HG03280 (cell line): ENCODE measurements at regions not wholly inside any gene's neighbourhood (a gene's known extent, or its start where the extent isn't known, plus 50 kb on each side); places are given as distances from the start of the nearest gene placed in this dataset.

Source experiments
- ATAC-seq: cut with Tn5 transposase; IDR thresholded peaks from one replicate; pipeline ENCODE4 v1.9.1; 2021; ENCODE audit warnings: mild to moderate bottlenecking, moderate library complexity; ENCODE audit not compliant: unreplicated experiment

DNA sequence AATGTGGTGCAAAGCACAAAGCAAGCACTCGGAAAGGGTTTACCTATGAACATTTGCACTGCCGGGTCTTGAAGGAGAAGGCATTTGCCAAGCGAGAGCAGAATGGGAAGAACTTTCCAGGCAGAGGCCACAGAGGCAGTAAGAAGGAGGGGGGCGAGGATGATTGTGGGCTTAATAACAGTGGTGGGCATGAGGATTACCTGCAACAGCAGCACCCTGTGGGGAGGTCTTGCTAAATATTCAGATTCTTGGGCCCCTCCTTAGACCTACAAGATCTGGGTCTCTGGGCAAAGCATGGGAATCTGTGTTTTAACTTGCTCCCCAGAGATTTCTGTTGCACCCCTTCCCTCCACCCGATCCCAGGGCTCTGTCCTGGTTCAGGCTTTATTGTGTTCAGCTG is 75.1 kb upstream of the ZBED5 start:
- no peak for ATAC-seq

DNA sequence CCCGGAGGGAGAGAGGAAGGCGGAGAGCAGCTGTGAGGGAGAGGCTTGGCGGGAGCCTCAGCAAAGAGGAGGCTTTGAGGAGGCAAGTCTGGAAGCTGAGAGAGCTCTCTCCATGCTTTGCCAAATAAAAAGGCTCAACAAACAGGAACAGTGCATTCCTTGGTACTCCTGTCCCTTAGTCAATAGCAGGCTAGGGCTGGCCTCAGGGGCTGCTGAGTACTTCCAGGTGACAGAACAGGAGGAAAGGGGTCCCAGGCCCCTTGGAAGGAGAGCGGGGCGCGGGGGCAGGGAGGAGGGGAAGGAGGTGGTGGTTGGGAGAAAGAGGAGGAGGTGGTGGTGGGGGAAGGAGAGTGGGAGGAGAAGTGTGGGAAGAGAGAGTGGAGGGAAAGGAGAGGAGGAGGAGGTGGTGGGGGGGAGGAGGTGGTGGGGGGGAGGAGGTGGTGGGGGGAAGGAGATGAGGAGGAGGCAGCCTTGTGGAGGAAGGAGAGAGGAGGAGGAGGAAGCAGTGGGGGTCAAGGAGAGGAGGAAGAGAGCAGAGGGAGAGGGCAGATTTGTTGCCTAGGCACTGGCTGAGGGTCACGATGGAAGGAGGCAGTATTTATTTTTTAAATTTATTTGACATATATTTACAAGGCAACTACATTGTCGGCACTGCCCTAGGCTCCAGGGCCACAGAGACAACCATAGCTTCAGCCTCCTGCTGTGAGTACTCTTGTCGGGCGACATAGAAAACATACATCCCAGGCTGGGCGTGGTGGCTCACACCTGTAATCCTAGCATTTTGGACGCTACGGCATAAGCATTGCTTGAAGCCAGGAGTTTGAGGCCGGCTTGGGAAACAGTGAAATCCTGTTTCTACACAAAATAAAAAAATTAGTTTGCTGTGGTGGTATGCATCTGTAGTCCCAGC is 74.2 kb upstream of the ZBED5 start:
- no peak for ATAC-seq

DNA sequence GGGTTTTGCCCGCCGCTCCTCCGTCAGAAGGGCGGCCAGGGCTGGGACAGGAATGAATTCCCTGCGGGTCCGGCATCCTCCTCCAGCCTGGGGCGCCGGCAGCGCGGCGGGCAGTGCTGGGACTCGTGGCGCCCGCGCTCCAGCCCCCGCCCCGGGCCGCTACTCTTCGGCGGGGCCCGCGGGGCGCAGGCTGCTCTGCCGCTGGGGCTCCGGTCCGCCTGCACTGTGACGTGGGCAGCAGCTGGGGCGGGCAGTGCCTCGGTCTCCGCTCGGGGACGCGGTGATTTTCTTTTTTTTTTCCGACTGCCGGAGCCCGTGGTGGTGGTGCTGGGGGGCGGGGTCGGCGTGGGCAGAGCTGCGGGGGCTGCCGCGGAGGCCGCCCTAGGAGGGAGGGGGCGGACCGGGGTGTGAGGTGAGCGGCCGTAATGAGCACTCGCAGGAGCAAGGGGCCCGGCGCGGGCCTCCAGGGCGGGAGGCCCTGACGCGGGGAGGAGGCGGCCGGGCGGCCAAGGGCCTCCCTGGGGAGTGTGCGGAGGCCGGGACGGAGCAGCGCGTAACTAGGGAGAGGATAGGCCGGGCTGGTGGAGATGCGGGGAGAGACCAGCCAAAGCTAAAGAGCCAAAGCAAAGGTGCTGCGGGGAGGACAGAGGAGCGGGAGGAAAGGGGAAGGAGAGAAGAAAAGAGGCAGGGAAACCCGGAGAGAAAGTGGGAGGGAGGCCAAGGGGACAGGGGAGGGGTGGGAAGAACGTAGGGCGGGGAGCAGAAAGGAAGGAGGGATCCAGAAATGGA is 73.3 kb upstream of the ZBED5 start:
- ATAC-seq: no peak

DNA sequence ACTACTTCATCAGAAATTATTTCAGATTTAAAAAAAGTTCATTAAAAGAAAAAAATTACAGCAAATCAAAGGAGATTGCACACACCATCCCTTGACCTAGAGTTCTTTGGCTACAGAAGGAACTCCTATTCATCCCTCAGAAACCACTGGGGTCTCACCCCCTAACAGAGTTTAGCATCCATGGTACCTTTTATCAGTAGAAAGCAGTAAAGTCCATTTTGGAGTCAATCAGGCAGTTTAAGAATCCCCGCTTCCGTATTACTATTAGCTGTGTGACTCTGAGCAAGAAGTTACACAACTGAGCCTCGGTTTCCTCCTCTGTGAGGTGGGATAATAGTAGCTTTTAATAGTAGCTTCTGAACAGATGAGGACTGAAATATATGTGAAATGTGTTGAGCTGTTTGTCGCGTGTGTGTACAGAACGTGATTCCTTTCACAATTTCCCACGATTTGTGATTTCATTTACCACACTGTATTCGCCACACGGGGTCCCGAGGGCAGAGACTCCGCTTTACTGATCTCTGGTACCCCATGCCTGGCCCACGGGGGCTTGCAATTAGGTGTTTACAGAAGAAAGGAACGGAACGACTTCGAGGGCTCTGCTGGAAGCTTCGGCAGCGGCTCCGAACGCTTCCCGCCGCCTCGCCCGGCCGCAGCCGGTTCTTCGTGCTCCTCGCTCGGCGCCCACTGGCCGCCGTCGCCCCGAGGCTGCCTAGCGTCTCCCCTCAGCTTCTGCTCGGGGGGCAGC is 72.5 kb upstream of the ZBED5 start:
- ATAC-seq: no peak

DNA sequence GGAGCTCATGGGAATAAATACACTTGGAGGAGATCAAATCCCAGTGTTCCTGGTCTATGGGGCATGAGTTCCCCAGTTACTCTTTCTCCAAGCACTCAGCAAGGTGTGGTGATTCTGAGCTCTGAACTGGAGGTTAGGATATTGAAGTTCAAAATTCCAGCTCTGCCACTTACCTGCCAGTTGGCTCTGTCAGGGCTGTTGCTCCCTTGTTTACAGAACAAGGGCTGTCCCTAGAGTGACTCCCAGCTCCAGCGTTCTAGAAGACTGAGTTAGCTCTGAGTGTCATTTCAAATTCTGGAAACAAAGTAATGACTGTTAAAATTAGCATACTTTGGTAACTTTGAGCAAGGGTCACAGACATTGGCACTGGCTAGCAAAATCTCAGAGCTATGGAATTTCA is 69.7 kb upstream of the ZBED5 start:
- no peak for ATAC-seq

DNA sequence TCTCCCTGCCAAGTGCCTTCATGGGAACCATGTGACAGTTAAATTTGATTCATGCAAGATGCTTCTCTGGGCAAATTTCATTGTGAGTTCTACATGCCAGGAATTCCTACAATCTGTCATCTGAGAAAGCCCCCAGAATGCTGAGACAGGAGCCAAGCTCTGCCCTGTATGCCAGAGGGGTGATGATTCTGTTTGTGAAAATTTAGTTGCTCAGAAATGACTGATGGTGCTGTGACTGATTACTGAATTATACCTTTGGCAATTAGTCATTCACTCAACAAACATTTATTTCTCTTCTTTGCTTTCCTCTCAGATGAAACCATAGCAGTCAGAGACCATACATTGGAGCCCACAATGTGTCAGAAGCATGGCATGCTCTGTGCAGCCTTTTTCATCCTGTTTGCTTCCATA is 69.0 kb upstream of the ZBED5 start:
- no peak for ATAC-seq

DNA sequence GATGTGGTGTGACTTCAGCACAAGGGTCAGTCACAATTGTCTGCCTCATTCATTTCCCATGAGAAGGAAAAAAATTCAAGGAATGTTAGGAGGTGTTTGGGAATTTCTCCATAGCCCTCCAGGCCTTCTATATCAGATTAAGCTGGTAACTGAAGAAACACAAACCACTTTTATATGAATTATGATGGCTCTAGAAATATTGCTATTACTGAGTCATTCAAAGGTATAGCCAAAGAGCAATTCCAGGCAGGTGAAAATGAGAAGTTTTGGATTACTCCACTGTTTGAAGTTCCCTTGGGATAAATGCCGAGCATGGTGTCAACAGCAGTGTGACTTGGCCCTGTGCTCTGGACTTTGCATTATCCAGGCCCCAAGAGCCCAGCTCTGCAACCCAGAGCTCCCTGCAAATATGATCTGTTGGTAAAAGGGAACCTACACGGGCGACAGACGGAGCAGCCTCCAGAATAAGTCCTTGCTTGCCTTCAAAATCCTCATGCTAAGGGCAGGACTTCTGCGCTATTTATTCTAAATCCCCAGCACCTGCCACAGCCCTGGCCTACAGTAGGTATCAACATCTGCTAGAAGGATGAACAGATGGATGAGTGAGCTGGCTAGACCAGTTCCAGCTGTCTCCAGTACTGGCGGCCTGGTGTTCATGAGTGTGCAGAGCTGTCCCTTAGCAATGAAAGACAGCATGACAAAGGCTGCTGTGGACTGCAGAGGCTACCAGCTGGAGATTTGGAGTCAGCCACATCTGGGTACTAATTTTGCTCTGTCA is 67.5 kb upstream of the ZBED5 start:
- ATAC-seq: no peak

DNA sequence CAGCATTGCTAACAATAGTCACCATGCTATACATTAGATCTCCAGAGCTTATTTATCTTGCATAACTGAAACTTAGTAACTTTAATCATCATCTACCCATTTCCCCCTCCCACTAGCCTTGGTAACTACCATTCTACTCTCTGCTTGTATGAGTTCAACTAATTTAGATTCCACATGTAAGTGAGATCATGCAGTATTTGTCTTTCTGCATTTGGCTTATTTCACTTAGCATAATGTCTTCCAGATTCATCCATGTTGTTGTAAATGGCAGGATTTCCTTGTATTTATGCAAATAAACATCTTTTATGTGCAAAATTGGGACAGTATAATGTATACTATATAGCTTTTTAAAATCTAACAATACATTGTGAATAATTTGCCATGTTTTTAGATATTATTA is 66.0 kb upstream of the ZBED5 start:
- no peak for ATAC-seq

DNA sequence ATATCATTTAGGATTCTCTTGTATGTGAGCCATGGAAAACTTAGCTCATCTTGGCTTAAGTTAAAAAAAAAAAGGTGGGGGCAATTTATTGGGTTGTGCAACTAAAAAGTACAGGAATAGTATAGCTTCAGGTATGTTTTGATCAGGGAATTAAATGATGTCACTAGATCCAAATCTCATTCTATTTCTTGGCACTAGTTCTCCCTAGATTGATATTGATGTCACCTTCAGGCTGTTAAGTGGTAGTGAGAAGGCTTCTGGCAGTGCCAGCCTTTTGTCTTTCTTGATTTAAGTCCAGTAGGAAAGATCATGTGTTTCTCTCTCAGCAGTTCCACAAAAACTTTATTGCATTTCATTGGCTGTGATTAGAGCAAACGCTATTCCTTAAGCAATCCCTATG is 65.0 kb upstream of the ZBED5 start:
- ATAC-seq: no peak

DNA sequence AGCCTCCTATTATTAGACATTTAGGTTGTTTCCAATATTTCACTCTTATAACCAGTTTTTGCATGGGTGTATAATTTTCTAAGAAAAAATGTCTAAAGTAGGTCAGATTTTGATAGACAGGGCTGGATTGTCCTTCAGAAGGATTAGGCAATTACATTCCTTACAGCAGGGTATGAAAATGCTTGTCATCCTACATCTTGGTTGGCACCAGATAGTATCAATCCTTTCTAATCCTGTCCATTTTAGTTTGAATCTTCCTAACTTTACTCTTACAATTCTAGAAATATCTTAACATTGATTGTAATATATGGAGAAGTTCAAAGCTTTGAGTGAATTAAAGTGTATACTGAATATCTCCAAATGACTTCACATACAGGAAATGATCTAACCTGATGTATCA is 63.0 kb upstream of the ZBED5 start:
- no peak for ATAC-seq

DNA sequence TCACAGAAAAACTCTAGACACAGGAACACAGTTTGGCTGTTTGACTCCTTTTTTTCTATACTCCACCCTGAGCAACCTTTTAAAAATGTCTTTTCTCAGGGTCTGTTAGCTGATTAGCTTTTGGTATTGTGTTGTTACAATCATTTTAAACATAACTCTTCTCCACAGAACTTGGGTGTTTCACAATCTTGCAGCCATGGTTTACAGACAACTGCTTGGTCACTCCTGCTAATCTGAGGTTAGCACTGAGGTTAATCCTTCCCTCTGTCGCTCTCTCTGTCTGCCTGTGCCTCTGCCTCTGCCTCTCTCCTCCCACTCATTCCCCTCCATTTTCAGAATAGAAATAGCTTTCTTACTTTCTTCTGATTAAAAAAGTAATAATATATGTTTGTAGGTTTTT is 62.4 kb upstream of the ZBED5 start:
- no peak for ATAC-seq

DNA sequence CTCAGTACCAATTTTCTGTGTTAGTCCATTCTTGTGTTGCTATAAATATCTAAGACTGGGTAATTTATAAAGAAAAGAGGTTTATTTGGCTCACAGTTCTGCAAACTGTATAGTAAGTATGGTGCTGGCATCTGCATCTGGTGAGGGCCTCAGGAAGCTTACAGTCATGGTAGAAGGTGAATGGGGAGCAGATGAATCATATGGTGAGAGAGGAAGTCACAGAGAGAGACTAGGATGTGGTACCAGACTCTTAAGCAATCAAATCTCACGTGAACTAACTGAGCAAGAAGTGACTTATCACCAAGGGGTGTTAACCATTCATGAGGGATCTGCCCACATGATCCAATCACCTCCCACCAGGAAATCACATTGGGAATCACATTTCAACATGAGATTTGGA is 60.8 kb upstream of the ZBED5 start:
- no peak for ATAC-seq

DNA sequence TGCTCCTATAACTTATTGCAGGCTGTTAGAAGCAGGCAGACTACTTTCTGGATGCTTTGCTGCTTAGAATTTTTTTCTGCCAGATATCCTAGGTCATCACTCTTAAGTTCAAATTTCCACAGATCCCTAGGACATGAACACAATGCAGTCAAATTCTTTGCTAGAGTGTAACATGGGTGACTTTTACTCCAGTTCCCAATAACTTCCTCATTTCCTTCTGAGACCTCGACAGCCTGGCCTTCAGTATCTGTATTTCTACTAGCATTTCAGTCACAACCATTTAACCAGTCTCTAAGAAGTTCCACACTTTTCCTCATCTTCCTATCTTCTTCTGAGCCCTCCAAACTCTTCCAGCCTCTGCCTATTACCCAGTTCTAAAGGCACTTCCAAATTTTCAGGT is 60.4 kb upstream of the ZBED5 start:
- ATAC-seq: no peak

DNA sequence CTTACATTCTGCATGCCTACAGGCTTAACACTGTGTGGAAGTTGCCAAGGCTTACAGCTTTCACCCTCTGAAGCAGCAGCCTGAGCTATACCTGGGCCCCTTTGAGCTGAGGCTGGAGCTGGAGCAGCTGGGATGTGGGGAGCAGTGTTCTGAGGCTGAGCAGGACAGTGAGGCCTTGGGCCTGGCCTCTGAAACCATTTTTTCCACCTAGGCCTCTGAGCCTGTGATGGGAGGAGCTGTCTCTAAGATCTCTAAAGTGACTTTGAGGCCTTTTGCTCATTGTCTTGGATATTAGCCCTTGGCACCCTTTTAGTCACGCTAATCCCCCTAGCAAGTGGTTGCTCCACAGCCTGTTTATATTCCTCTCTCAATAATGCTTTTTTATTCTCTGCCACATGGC is 59.9 kb upstream of the ZBED5 start:
- ATAC-seq: no peak

DNA sequence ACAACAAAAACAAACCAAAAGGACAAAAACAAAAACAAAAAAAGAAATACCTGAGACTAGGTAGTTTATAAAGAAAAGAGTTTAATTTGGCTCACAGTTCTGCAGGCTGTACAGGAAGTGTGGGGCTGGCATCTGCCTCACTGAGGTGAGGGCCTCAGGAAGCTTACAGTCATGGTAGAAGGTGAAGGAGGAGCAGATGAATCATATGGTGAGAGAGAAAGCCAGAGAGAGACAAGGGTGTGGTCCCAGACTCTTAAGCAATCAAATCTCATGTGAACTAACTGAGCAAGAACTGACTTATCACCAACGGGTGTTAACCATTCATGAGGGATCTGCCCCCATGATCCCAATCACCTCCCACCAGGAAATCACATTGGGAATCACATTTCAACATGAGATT is 58.8 kb upstream of the ZBED5 start:
- ATAC-seq: no peak

DNA sequence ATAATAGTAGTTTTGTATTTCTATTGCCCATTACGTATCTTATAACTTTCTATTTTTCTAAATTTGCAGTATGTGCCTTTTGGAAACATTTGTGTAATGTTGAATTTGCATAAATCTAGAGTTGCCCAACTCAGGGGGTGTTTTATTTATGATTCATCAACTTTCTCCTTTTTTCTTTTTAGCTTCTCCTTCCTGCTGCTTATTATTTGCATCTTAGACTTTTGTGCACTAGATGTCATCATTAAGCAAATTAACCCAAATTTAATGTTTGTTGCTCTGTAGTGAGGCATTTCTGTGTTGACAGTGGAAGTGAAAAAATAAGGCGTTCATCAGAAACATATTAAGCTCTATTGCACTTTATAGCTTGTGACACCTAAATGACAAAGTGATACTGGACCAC is 56.2 kb upstream of the ZBED5 start:
- no peak for ATAC-seq

DNA sequence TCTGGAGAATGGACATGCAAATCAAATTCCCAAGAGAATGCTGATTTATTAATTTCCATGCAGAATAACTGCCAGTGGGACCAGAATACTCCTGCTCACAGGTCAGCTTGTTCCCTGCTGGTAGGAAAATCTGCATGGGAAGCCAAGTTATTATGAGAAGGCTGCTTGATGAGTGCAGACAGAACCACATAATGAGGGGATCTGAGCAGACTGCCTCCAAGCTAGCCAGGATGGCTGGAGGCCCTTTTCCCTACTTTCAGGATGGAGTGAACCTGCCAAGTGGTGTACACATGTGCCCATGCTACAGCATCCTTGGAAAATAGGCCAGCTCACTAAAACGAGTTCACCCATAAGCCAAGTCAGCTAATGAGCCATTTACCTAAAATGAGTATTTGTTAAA is 55.2 kb upstream of the ZBED5 start:
- ATAC-seq: no peak

DNA sequence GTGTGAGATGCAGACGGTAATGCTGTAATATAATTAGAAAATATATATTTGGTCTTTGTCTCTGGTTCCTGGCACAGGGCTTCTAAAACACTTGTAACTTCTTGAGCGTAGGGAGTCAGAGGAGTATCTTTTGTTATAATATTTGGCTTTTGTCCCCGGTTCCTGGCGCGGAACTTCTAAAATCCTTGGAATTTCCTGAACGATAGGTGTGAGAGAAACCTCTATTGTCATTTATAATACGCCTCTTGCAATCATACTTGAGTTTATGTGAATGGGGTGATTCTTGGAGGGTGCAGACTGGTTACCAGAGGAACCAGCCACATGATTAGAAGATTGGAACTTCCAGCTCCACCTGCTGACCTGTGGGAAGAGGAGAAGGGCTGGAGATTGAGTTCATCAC is 54.1 kb upstream of the ZBED5 start:
- ATAC-seq: no peak

DNA sequence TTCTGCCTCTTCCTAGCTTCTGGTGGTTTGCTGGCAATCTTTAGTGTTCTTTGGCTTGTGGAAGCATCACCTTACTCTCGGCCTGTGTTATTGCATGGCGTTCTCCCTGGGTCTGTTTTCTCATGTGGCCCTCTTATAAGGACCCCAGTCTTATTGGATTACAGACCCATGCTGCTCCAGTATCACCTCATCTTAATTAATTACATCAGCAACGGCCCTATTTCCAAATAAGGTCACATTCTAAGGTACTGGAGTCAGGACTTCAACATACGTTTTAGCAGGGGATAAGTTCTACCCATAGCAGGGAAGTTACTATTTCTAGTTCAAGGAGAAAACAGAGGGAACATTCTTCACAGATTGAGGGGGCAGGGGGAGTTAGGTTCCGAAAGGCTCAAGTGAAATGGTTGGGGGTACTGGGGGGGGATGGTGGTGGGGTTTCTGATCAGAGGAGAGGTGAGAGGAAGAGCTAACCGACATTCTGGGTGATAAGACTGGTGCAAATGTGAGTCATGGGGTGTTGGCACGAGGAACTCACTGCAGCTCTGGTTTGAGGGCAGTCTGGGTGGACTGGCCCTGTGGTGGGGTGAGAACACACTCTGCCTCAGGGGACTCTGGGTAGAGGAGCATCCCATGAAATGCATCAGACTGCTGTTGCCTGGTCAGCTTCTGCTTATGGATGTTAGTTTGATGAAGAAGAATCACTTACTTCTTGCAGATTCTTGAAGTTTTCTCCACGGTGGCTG is 51.5 kb upstream of the ZBED5 start:
- ATAC-seq: no peak
